ENCODE measurements at regions not wholly inside any gene's neighbourhood (a gene's known extent, or its start where the extent isn't known, plus 50 kb on each side); places are given as distances from the start of the nearest gene placed in this dataset.

- no peaks in the 10 kb centered on the region for H3K4me1 ChIP-seq (ENCODE audit: low read length)
- H3F3A ChIP-seq (ENCODE audit: insufficient read depth, low read length) = no peaks in the 10 kb centered on the region
- DNase-seq = no peak
- H3K27ac ChIP-seq (ENCODE audit: low read length) = no peak overlapping the region
- no peaks in the 10 kb centered on the region for H3K79me2 ChIP-seq (ENCODE audit: low read length)
- H3K27me3 ChIP-seq (replicated peaks; ENCODE audit: insufficient read depth, low read length) = no peaks in the 10 kb centered on the region
- 0 out of 2 replicates have a peak, but pooled peaks cover 4% of the 10 kb centered on the region for H3K9me3 ChIP-seq (replicated peaks; ENCODE audit: insufficient read depth, low read length)
- no peak overlapping the region for H2AFZ ChIP-seq (ENCODE audit: low read length)
- H3K4me3 ChIP-seq (ENCODE audit: low read length) = no peak overlapping the region
- H4K20me1 ChIP-seq (ENCODE audit: insufficient read depth, low read length) = no peaks in the 10 kb centered on the region
- H3K4me2 ChIP-seq (ENCODE audit: low read depth, low read length) = no peak overlapping the region
- H3K9me2 ChIP-seq (replicated peaks; ENCODE audit: insufficient read depth, low read length) = no peaks in the 10 kb centered on the region
- no peak for TF ChIP-seq CTCF (IDR thresholded peaks at IDR 0.05; ENCODE audit: low read length)
- TF ChIP-seq EZH2 (optimal IDR thresholded peaks at IDR 0.05; ENCODE audit: low read depth, low read length) = no peak
- no peak for TF ChIP-seq EZH2phosphoT487 (IDR thresholded peaks at IDR 0.05; ENCODE audit: low read length)
- no peak overlapping the region for H3K9ac ChIP-seq (ENCODE audit: low read length)
- no peaks in the 10 kb centered on the region for H3K36me3 ChIP-seq (replicated peaks; ENCODE audit: insufficient read depth, low read length)
Observed at GRCh38 chr12:20309504-20310148, 58.7 kb upstream of the PDE3A start.

- no peaks in the 10 kb centered on the region for H4K20me1 ChIP-seq (ENCODE audit: insufficient read depth, low read length)
- no peak for DNase-seq
Observed at GRCh38 chr12:20314328-20314727, 54.0 kb upstream of the PDE3A start.

GRCh38 chr12:20317554-20317953 lies 50.8 kb upstream of the PDE3A start:
- H3K4me1 ChIP-seq (ENCODE audit: low read length) = no peaks in the 10 kb centered on the region
- no peaks in the 10 kb centered on the region for H3K27me3 ChIP-seq (replicated peaks; ENCODE audit: insufficient read depth, low read length)
- no peak overlapping the region for H2AFZ ChIP-seq (ENCODE audit: low read length)
- 0 out of 2 replicates have a peak, but pooled peaks cover 4% of the 10 kb centered on the region for H3K9me3 ChIP-seq (replicated peaks; ENCODE audit: insufficient read depth, low read length)
- H3K9ac ChIP-seq (ENCODE audit: low read length) = no peak overlapping the region
- TF ChIP-seq CTCF (IDR thresholded peaks at IDR 0.05; ENCODE audit: low read length) (no peak), EZH2 (optimal IDR thresholded peaks at IDR 0.05; ENCODE audit: low read depth, low read length) (no peak), EZH2phosphoT487 (IDR thresholded peaks at IDR 0.05; ENCODE audit: low read length) (no peak)
- H3K79me2 ChIP-seq (ENCODE audit: low read length) = no peaks in the 10 kb centered on the region
- no peak overlapping the region for H3K4me3 ChIP-seq (ENCODE audit: low read length)
- no peak overlapping the region for H3K27ac ChIP-seq (ENCODE audit: low read length)
- H4K20me1 ChIP-seq (ENCODE audit: insufficient read depth, low read length) = no peaks in the 10 kb centered on the region
- no peak overlapping the region for H3K4me2 ChIP-seq (ENCODE audit: low read depth, low read length)
- no peak for DNase-seq
- no peaks in the 10 kb centered on the region for H3K9me2 ChIP-seq (replicated peaks; ENCODE audit: insufficient read depth, low read length)
- no peaks in the 10 kb centered on the region for H3F3A ChIP-seq (ENCODE audit: insufficient read depth, low read length)
- H3K36me3 ChIP-seq (replicated peaks; ENCODE audit: insufficient read depth, low read length) = no peaks in the 10 kb centered on the region

More at GRCh38 chr12:20314328-20314727, 54.0 kb upstream of the PDE3A start:
- H2AFZ ChIP-seq (ENCODE audit: low read length) = no peak overlapping the region
- H3K36me3 ChIP-seq (replicated peaks; ENCODE audit: insufficient read depth, low read length) = no peaks in the 10 kb centered on the region
- TF ChIP-seq EZH2 (optimal IDR thresholded peaks at IDR 0.05; ENCODE audit: low read depth, low read length) (no peak), EZH2phosphoT487 (IDR thresholded peaks at IDR 0.05; ENCODE audit: low read length) (no peak), CTCF (IDR thresholded peaks at IDR 0.05; ENCODE audit: low read length) (no peak)
- no peaks in the 10 kb centered on the region for H3F3A ChIP-seq (ENCODE audit: insufficient read depth, low read length)
- H3K4me2 ChIP-seq (ENCODE audit: low read depth, low read length) = no peak overlapping the region
- H3K9me2 ChIP-seq (replicated peaks; ENCODE audit: insufficient read depth, low read length) = no peaks in the 10 kb centered on the region
- H3K4me3 ChIP-seq (ENCODE audit: low read length) = no peak overlapping the region
- H3K9ac ChIP-seq (ENCODE audit: low read length) = no peak overlapping the region
- no peaks in the 10 kb centered on the region for H3K27me3 ChIP-seq (replicated peaks; ENCODE audit: insufficient read depth, low read length)
- H3K4me1 ChIP-seq (ENCODE audit: low read length) = no peaks in the 10 kb centered on the region
- H3K27ac ChIP-seq (ENCODE audit: low read length) = no peak overlapping the region
- no peaks in the 10 kb centered on the region for H3K79me2 ChIP-seq (ENCODE audit: low read length)
- 0 out of 2 replicates have a peak, but pooled peaks cover 4% of the 10 kb centered on the region for H3K9me3 ChIP-seq (replicated peaks; ENCODE audit: insufficient read depth, low read length)
